Memory B cell (primary cell): ENCODE measurements at regions not wholly inside any gene's neighbourhood (a gene's known extent, or its start where the extent isn't known, plus 50 kb on each side); places are given as distances from the start of the nearest gene placed in this dataset.
"Not testable (repeated sequence)": the region's sequence is repeated elsewhere in the genome, so short reads cannot be mapped to it uniquely, and the experiment has no call there.

Experiments
- ATAC-seq: fragments of 150-1000 bp; cut with Tn5 transposase; 2 replicates; pipeline ENCODE4 v1.10.0; 2021; ENCODE audit warnings: low read depth, mild to moderate bottlenecking, moderate library complexity
- DNase-seq, 2 donors: peaks; one replicate each; pipeline ENCODE4 v3.0.0; 2022; ENCODE audit warnings: low spot score in 2 of 2
- H3K27ac Mint-ChIP-seq: one replicate; pipeline ENCODE4 v1.8.0; 2022; ENCODE audit warnings: mild to moderate bottlenecking, moderate library complexity, mixed read lengths
- H3K27me3 Mint-ChIP-seq: one replicate; pipeline ENCODE4 v1.8.0; 2022; ENCODE audit warnings: mixed read lengths
- H3K36me3 Mint-ChIP-seq: one replicate; pipeline ENCODE4 v1.8.0; 2022; ENCODE audit warnings: mild to moderate bottlenecking, mixed read lengths
- H3K4me1 Mint-ChIP-seq: one replicate; pipeline ENCODE4 v1.8.0; 2022; ENCODE audit warnings: mixed read lengths
- H3K4me3 Mint-ChIP-seq: one replicate; pipeline ENCODE4 v1.8.0; 2022; ENCODE audit warnings: mild to moderate bottlenecking, moderate library complexity, mixed read lengths
- H3K9me3 Mint-ChIP-seq: one replicate; pipeline ENCODE4 v1.8.0; 2022; ENCODE audit warnings: mixed read lengths

DNA sequence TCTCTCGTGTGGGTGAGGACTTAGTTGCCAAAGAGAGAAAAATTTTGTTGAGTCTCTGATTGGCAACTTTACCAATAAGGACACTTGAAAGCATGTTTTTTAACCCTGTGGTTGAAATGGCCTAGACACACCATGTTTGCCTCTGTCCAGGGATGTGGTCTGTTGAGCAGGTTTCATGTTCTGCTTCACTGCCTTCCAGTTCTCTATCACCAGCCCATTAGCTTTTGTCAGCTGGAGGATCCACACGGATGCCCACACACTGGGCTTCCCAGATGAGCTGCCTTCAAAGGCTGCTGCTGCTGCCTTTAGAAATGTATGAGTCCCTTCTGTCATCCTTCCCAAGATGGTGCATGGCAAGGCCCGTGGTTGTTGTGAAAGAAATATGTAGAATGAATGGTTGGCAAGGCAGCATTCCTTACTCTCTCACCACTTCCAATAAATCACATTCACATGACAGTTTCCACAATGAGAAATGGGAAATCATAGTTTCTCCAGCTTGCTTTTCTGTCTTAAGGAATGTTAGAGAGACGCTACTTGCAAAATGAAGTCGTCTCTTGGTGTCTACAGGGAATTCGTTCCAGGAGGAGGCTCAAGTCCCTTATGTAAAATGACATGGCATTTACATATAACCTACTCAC, 108.2 kb upstream of the SLC35F3 start:
- H3K27me3 Mint-ChIP-seq: peaks cover 8% of the 10 kb centered on the region
- no peaks in the 10 kb centered on the region for H3K4me1 Mint-ChIP-seq
- H3K9me3 Mint-ChIP-seq: peaks cover 18% of the 10 kb centered on the region
- no peak overlapping the region for H3K27ac Mint-ChIP-seq
- no peaks in the 10 kb centered on the region for H3K36me3 Mint-ChIP-seq
- no peak overlapping the region for H3K4me3 Mint-ChIP-seq
- no peak for DNase-seq
- no peak for ATAC-seq

DNA sequence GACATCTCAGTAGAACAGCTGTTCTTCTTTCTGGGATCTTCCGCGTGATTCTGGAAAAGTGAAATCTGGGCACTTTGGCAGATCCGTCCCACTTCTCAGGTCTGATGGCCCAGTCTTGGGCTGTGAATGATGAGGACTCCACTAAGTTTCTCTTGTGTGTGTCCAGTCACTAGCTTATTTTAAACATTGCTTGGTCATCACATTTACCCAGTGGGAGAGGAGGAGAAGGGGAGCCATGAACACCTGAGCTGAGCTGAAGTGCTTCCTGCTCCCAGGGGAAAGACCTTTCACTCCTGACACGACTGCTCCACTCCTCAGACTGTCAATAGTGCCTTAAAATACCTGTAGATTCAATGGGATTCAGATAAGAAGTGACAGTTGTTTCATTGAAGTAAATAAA, 101.9 kb upstream of the SLC35F3 start:
- Mint-ChIP-seq H3K27me3 (peaks cover 4% of the 10 kb centered on the region), H3K36me3 (no peaks in the 10 kb centered on the region), H3K4me1 (no peaks in the 10 kb centered on the region), H3K9me3 (peaks cover 9% of the 10 kb centered on the region), H3K27ac (no peak overlapping the region), H3K4me3 (no peak overlapping the region)
- DNase-seq (no peak), ATAC-seq (no peak)

DNA sequence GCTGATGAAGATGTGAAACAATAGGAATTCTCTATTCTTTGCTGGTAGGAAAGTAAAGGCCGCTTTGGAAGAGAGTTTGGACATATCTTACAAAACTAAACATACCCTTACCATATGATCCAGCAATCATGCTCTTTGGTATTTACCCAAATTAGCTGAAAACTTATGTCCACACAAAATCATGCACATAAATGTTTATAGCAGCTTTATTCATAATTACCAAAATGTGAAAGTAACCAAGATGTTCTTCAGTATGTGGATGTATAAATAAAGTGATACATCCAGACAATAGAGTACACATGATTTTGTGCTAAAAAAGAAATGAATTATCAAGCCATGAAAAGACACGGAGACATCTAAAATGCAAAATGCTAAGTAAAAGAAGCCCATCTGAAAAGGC, 98.7 kb upstream of the SLC35F3 start:
- no peak for ATAC-seq
- Mint-ChIP-seq H3K27me3 (no peaks in the 10 kb centered on the region), H3K27ac (no peak overlapping the region), H3K4me3 (no peak overlapping the region), H3K36me3 (no peaks in the 10 kb centered on the region), H3K9me3 (peaks cover 2% of the 10 kb centered on the region), H3K4me1 (no peaks in the 10 kb centered on the region)
- DNase-seq: no peak

DNA sequence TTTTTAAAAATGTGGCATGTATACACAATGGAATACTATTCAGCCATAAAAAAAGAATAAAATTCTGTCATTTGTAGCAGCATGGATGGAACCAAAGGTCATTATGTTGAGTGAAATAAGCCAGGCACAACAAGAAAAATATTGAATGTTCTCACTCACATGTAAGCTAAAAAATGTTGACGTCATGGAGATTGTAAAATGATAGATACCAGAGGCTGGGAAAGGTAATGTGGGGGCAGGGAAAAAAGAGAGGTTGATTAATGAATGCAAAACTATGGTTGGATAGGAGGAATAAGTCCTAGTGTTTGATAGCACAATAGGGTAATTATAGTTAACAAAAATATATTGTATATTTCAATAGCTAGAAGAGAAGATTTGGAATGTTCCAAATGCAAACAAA, 89.1 kb upstream of the SLC35F3 start:
- ATAC-seq (no peak), DNase-seq (no peak)
- H3K4me3 Mint-ChIP-seq: no peak overlapping the region

DNA sequence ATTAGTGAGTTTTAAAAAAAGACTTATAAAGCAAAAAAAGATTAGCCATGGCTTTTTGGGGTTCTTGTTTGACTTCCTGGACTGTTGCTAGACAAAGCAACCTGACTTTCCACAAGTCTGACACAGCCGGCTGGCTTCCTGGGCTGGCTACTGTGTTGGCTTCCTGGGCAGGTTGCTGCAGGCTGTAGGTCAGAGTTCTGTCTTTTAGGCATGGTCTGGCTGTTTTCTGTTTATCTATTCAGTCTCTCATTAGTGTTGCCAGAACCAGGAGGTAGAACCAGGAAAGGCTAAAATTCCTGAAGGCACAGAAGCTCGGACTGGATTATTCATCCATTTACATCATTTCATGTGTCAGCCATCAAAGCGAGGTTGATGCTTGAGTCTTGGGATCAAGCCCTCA, 88.6 kb upstream of the SLC35F3 start:
- Mint-ChIP-seq H3K27ac (no peak overlapping the region), H3K4me1 (no peaks in the 10 kb centered on the region), H3K9me3 (peaks cover 9% of the 10 kb centered on the region), H3K4me3 (no peak overlapping the region), H3K36me3 (no peaks in the 10 kb centered on the region), H3K27me3 (peaks cover 8% of the 10 kb centered on the region)
- no peak for DNase-seq
- no peak for ATAC-seq

More for the DNA sequence above, 89.1 kb upstream of the SLC35F3 start:
- Mint-ChIP-seq H3K27ac (no peak overlapping the region), H3K36me3 (no peaks in the 10 kb centered on the region), H3K27me3 (peaks cover 8% of the 10 kb centered on the region), H3K4me1 (no peaks in the 10 kb centered on the region), H3K9me3 (peaks cover 9% of the 10 kb centered on the region)

DNA sequence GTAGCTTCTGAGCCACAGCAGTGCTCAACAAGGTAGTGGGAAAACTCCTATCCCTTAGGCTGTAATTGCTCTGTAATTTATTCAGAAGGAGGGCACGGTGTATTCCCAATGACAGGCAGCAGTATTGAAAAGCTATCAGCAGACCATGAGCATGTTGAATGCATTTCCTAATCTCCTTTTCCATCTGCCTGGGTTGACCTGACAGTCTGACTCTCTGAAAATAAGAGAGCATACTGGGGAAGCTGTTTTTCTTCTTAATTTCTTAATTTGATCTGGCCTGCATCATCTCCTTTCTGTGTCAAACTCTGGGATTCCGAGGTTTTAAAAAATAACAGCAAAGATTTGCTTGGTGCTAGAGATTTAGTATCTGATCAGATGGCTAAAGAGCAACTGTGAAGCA, 88.1 kb upstream of the SLC35F3 start:
- ATAC-seq (no peak), DNase-seq (no peak)
- no peaks in the 10 kb centered on the region for H3K36me3 Mint-ChIP-seq

DNA sequence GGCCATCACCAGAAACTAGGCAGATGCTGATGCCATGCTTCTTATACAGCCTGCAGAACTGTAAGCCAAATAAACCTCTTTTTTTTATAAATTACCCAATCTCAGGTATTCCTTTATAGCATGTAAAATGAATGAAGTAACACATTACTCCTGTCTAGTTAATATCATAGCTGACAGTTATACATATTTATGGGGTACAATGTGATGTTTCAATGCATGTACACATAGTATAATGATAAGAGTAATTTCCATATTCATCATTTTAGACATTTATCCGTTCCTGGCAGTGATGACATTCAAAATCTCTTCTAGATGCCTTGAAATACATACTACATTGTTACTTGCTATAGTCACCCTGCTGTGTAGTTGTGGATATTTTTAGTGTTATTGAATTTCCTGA, 85.4 kb upstream of the SLC35F3 start:
- ATAC-seq (no peak), DNase-seq (no peak)
- Mint-ChIP-seq H3K36me3 (no peaks in the 10 kb centered on the region), H3K9me3 (peaks cover 8% of the 10 kb centered on the region), H3K27me3 (no peaks in the 10 kb centered on the region), H3K4me1 (no peaks in the 10 kb centered on the region), H3K4me3 (no peak overlapping the region), H3K27ac (no peak overlapping the region)

More for the DNA sequence above, 88.1 kb upstream of the SLC35F3 start:
- Mint-ChIP-seq H3K27ac (no peak overlapping the region), H3K27me3 (peaks cover 8% of the 10 kb centered on the region), H3K4me1 (no peaks in the 10 kb centered on the region), H3K9me3 (peaks cover 9% of the 10 kb centered on the region), H3K4me3 (no peak overlapping the region)

DNA sequence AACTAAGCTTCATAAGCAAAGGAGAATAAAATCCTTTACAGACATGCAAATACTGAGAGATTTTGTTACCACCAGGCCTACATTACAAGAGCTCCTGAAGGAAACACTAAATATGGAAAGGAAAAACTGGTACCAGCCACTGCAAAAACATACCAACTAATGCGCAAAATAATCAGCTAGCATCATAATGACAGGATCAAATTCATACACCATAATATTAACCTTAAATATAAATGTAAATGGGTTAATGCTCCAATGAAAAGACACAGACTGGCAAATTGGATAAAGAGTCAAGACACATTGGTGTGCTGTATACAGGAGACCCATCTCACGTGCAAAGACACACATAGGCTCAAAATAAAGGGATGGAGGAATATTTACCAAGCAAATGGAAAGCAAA, 80.3 kb upstream of the SLC35F3 start:
- H3K36me3 Mint-ChIP-seq, H3K4me1 Mint-ChIP-seq, H3K4me3 Mint-ChIP-seq, H3K27me3 Mint-ChIP-seq, H3K27ac Mint-ChIP-seq, DNase-seq, H3K9me3 Mint-ChIP-seq, ATAC-seq: not testable (repeated sequence)

DNA sequence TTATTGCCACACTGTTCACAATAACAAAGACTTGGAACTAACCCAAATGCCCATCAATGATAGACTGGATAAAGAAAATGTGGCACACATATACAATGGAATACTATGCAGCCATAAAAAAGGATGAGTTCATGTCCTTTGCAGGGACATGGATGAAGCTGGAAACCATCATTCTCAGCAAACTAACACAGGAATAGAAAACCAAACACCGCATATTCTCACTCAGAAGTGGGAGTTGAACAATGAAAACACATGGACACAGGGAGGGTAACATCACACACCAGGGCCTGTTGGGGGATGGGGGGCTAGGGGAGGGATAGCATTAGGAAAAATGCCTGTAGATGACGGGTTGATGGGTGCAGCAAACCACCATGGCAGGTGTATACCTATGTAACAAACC, 76.5 kb upstream of the SLC35F3 start:
- not testable (repeated sequence) for DNase-seq, ATAC-seq, H3K36me3 Mint-ChIP-seq, H3K27ac Mint-ChIP-seq, H3K4me3 Mint-ChIP-seq, H3K27me3 Mint-ChIP-seq, H3K4me1 Mint-ChIP-seq
- peaks cover 11% of the 10 kb centered on the region for H3K9me3 Mint-ChIP-seq

DNA sequence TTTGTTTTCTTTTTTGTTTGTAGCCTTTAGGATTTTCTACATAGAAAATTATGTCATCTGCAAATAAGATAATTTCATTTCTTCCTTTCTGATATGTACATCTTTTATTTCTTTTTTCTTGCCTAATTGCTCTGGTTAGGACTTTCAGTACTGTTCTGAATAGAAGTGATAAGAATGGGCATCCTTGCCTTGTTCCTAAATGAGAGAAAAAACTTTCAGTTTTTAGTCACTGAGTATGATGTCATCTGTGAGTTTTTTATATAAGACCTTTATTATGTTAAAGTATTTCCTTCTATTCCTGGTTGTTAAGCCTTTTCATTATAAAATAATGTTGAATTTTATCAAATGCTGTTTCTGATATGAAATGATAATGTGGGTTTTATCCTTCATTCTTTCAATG, 76.0 kb upstream of the SLC35F3 start:
- H3K4me3 Mint-ChIP-seq: no peak overlapping the region
- no peaks in the 10 kb centered on the region for H3K4me1 Mint-ChIP-seq
- H3K27ac Mint-ChIP-seq: no peak overlapping the region
- ATAC-seq (no peak), DNase-seq (no peak)
- H3K9me3 Mint-ChIP-seq: peaks cover 10% of the 10 kb centered on the region
- no peaks in the 10 kb centered on the region for H3K36me3 Mint-ChIP-seq
- H3K27me3 Mint-ChIP-seq: no peaks in the 10 kb centered on the region

DNA sequence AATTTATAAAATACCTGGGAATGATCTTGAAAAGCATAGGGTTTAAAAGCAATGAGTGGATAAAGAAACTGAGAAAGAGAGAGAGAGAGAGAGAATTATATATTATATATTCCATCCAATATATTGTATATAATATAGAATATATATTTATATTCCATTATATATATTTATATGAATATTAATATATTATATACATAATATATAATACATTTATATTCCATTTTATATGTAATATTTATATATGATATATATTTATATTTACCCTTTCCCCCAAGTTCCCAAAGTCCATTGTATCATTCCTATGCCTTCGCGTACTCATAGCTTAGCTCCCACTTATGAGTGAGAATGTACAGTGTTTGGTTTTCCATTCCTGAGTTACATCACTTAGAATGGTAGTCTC, 69.9 kb upstream of the SLC35F3 start:
- Mint-ChIP-seq H3K36me3 (no peaks in the 10 kb centered on the region), H3K9me3 (peaks cover 16% of the 10 kb centered on the region), H3K4me3 (no peak overlapping the region), H3K27ac (no peak overlapping the region), H3K27me3 (peaks cover 5% of the 10 kb centered on the region), H3K4me1 (no peaks in the 10 kb centered on the region)
- ATAC-seq (no peak), DNase-seq (no peak)

DNA sequence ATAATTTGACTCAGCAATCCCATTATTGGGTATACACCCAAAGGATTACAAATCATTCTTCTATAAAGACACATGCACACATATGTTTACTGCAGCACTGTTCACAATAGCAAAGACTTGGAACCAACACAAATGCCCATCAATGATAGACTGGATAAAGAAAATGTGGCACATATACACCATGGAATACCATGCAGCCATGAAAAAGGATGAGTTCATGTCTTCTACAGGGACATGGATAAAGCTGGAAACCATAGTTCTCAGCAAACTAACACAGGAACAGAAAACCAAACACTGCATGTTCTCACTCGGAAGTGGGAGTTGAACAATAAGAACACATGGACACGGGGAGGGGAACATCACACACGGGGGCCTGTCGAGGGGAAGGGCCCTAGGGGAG, 66.3 kb upstream of the SLC35F3 start:
- ATAC-seq, H3K9me3 Mint-ChIP-seq, H3K27ac Mint-ChIP-seq, DNase-seq, H3K4me1 Mint-ChIP-seq, H3K36me3 Mint-ChIP-seq, H3K4me3 Mint-ChIP-seq, H3K27me3 Mint-ChIP-seq: not testable (repeated sequence)

DNA sequence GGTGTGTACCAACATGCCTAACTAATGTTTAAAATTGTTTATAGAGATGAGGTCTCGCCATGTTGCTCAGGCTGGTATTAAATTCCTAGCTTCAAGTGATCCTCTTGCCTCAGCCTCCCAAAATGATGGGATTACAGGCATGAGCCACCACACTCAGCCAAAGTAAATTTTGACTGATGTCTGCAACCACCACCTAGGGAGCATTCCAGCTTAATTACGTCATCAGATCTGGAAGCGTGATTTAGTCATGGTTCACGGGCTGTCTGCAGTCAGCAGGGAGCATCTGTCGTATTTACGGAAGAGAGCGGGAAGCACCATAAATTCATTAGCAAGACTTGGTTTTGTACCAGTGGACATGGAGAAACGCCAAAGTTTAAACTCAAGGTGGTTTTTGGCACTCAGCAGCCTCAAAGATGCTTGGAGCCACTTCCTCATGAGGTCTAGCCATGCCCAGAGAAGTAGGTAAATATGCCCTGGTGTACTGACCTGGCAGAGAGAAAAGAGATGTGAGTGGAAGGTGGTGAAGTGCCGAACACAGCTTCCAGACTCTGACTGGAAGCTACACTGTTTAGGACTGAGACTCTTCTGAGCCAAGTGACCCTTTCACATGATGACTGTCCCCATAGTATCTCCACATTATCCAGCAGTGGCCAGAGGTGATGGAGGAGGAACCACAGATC, 60.8 kb upstream of the SLC35F3 start:
- Mint-ChIP-seq H3K4me1 (no peaks in the 10 kb centered on the region), H3K36me3 (no peaks in the 10 kb centered on the region), H3K27ac (no peak overlapping the region), H3K4me3 (no peak overlapping the region), H3K27me3 (no peaks in the 10 kb centered on the region), H3K9me3 (peaks cover 5% of the 10 kb centered on the region)
- DNase-seq (no peak), ATAC-seq (no peak)

DNA sequence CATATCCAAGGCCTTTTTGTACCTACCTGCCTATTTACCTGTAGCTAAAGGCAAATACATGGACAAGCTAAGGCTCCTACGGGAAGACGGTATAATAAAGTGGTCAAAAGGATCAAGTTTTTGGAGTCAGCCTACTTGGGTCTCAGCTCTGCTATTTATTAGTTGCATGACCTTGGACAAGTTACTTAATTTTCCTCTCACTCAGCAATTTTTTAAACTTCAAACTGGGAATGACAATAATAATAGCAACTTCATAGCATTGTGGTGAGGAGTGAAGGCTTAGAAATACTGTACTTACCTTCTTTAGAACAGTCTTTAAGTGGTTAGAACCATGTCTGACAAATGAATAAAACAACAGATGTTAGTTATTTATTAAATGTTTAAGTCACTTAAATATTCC, 60.2 kb upstream of the SLC35F3 start:
- Mint-ChIP-seq H3K4me1 (no peaks in the 10 kb centered on the region), H3K36me3 (no peaks in the 10 kb centered on the region), H3K9me3 (peaks cover 6% of the 10 kb centered on the region), H3K27me3 (no peaks in the 10 kb centered on the region), H3K4me3 (no peak overlapping the region), H3K27ac (no peak overlapping the region)
- ATAC-seq: no peak
- no peak for DNase-seq

DNA sequence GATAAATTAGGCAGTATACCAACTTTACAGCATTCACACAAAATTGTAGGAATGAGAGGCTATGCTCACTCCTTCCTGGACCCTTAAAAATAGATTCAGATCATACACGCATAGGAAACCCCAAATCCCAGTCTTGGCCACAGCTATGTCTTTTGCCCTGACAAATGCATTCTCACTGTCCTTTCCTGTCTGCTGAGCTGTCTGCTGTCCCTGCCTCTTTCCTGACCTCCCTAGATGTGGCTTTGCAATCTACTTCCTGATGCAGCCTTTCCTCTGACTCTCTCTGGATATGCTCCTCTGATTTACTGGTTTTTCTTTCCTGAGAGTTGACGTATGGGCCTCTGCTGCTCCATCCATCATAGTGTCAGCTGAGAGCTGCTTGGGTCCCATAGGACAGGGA, 59.8 kb upstream of the SLC35F3 start:
- Mint-ChIP-seq H3K27ac (no peak overlapping the region), H3K4me3 (no peak overlapping the region), H3K36me3 (no peaks in the 10 kb centered on the region), H3K4me1 (no peaks in the 10 kb centered on the region), H3K9me3 (peaks cover 6% of the 10 kb centered on the region), H3K27me3 (no peaks in the 10 kb centered on the region)
- DNase-seq (no peak), ATAC-seq (no peak)
